HCT116 (cell line): ENCODE measurements at regions not wholly inside any gene's neighbourhood (a gene's known extent, or its start where the extent isn't known, plus 50 kb on each side); places are given as distances from the start of the nearest gene placed in this dataset.

Experiments
- ATAC-seq: fragments of 200-7000 bp; cut with Tn5 transposase; 2 replicates; pipeline ENCODE4 v1.9.1; 2020; ENCODE audit warnings: mild to moderate bottlenecking, moderate library complexity
- BruUV-seq: library from RNA; stranded (reverse); fragments of 400-500 nt; replicated peaks from 2 replicates; lab custom pipeline; 2021; lab: Mats Ljungman, UMichigan
- CTCF ChIA-PET: fragments of 300-600 bp; sonication (Branson Sonifier 250); formaldehyde crosslinking; loops from one replicate; lab custom pipeline; 2021; ENCODE audit warnings: antibody characterized with exemption; lab: Charles Lee
- POLR2A ChIA-PET: fragments of 300-600, 350-600 bp; sonication (Branson Sonifier 250); formaldehyde crosslinking; loops from one replicate; lab custom pipeline; 2021; ENCODE audit warnings: antibody characterized with exemption; lab: Charles Lee
- RAD21 ChIA-PET, 2 experiments: fragments of 300-600 bp; sonication (Branson Sonifier 250); formaldehyde crosslinking; loops; one replicate each; lab custom pipeline; 2023; ENCODE audit warnings: low total read pairs in 2 of 2; ENCODE audit not compliant: uncharacterized antibody in 2 of 2, unreplicated experiment in 2 of 2, low non-redundant PET in 1 of 2; lab: Charles Lee
- DNase-seq: peaks from one replicate; pipeline ENCODE4 v3.0.0-alpha.2; 2010; ENCODE audit warnings: low read depth, low spot score
- H2AFZ ChIP-seq: fragments of 200-600 bp; shearing (Covaris generic), sonication (generic); 2 replicates; pipeline ENCODE4 v1.6.1; 2017; ENCODE audit warnings: low read depth, mixed run types, mixed read lengths, antibody characterized with exemption, low read length; ENCODE audit not compliant: poor library complexity, severe bottlenecking
- H3K27ac ChIP-seq: 2 replicates; pipeline ENCODE4 v1.5.1; 2012; ENCODE audit warnings: low read depth, low read length
- H3K27me3 ChIP-seq: fragments of 200-600 bp; sonication (generic); 2 replicates; pipeline ENCODE4 v1.6.1; 2016; ENCODE audit warnings: mixed run types, low read length, mixed read lengths; ENCODE audit not compliant: insufficient read depth
- H3K36me3 ChIP-seq, 2 experiments: fragments of 200-500 bp in 1 of 2; fragments of 200-600 bp in 1 of 2; sonication (Bioruptor generic) in 1 of 2; sonication (generic) in 1 of 2; 2 replicates each; pipeline versions ENCODE4 v1.5.1 to v1.6.1; 2014 to 2016; ENCODE audit warnings: low read length in 2 of 2, inconsistent platforms in 1 of 2, mixed read lengths in 1 of 2, mixed run types in 1 of 2; ENCODE audit not compliant: insufficient read depth in 2 of 2, control insufficient read depth in 1 of 2
- H3K4me1 ChIP-seq, 2 experiments: fragments of 200-600 bp in 1 of 2; sonication (generic) in 1 of 2; 2 replicates each; pipeline versions ENCODE4 v1.5.1 to v1.6.1; 2012 to 2017; ENCODE audit warnings: low read length in 2 of 2, inconsistent platforms in 1 of 2, mild to moderate bottlenecking in 1 of 2, mixed read lengths in 1 of 2, mixed run types in 1 of 2, moderate library complexity in 1 of 2; ENCODE audit not compliant: insufficient read depth in 2 of 2, control insufficient read depth in 1 of 2
- H3K4me2 ChIP-seq: fragments of 200-600 bp; sonication (generic); 2 replicates; pipeline ENCODE4 v1.6.1; 2017; ENCODE audit warnings: mixed run types, low read length, mixed read lengths
- H3K4me3 ChIP-seq, 2 experiments: fragments of 200-600 bp in 1 of 2; sonication (generic) in 1 of 2; replicated peaks in 1 of 2; 2 replicates each; pipeline ENCODE4 v1.5.1; 2011 to 2016; ENCODE audit warnings: low read length in 2 of 2, control low read depth in 1 of 2, low read depth in 1 of 2, mild to moderate bottlenecking in 1 of 2, mixed read lengths in 1 of 2, mixed run types in 1 of 2
- H3K79me2 ChIP-seq: fragments of 200-600 bp; sonication (generic); 2 replicates; pipeline ENCODE4 v1.6.1; 2017; ENCODE audit warnings: mild to moderate bottlenecking, mixed run types, low read length, moderate library complexity, mixed read lengths; ENCODE audit not compliant: insufficient read depth
- H3K9ac ChIP-seq: fragments of 200-600 bp; sonication (generic); 2 replicates; pipeline ENCODE4 v1.6.1; 2016; ENCODE audit warnings: low read length, mixed read lengths
- H3K9me2 ChIP-seq: fragments of 200-600 bp; sonication (generic), shearing (Covaris generic); 2 replicates; pipeline ENCODE4 v1.6.1; 2017; ENCODE audit warnings: mixed run types, mild to moderate bottlenecking, moderate library complexity; ENCODE audit not compliant: insufficient read depth
- H3K9me3 ChIP-seq, 2 experiments: fragments of 200-500 bp in 1 of 2; fragments of 200-600 bp in 1 of 2; sonication (Bioruptor generic) in 1 of 2; sonication (generic) in 1 of 2; 2 replicates each; pipeline ENCODE4 v1.6.1; 2014 to 2017; ENCODE audit warnings: low read length in 2 of 2, mixed read lengths in 2 of 2, inconsistent platforms in 1 of 2, low read depth in 1 of 2, mild to moderate bottlenecking in 1 of 2, mixed run types in 1 of 2, moderate library complexity in 1 of 2; ENCODE audit not compliant: control insufficient read depth in 1 of 2, insufficient read depth in 1 of 2
- H4K20me1 ChIP-seq: fragments of 200-600 bp; sonication (generic), shearing (Covaris generic); 2 replicates; pipeline ENCODE4 v1.6.1; 2017; ENCODE audit warnings: mixed run types, mild to moderate bottlenecking, moderate library complexity; ENCODE audit not compliant: insufficient read depth
- EGR1 ChIP-seq: IDR thresholded peaks from 2 replicates; pipeline ENCODE4 v1.6.1; 2012; ENCODE audit warnings: low read depth
- EZH2 ChIP-seq: fragments of 200-600 bp; sonication (generic); IDR thresholded peaks from 2 replicates; pipeline ENCODE4 v1.6.1; 2017; ENCODE audit warnings: antibody characterized with exemption, mixed run types
- FOSL1 ChIP-seq: IDR thresholded peaks from 2 replicates; pipeline ENCODE4 v1.6.1; 2012; ENCODE audit warnings: low read depth
- JUND ChIP-seq: IDR thresholded peaks from 2 replicates; pipeline ENCODE4 v1.6.1; 2012
- POLR2A ChIP-seq: IDR thresholded peaks from 2 replicates; pipeline ENCODE4 v1.7.0; 2011; ENCODE audit warnings: borderline replicate concordance; ENCODE audit not compliant: insufficient read depth, insufficient read length; ENCODE audit errors: extremely low read depth
- POLR2AphosphoS5 ChIP-seq: IDR thresholded peaks from 2 replicates; pipeline ENCODE4 v1.6.1; 2011; ENCODE audit warnings: mild to moderate bottlenecking, low read depth, low read length, moderate library complexity
- RAD21 ChIP-seq: IDR thresholded peaks from 2 replicates; pipeline ENCODE4 v1.6.1; 2012; ENCODE audit warnings: low read depth, mild to moderate bottlenecking
- SIN3A ChIP-seq: IDR thresholded peaks from 2 replicates; pipeline ENCODE4 v1.6.1; 2012; ENCODE audit warnings: low read depth
- SP1 ChIP-seq: IDR thresholded peaks from 2 replicates; pipeline ENCODE4 v1.6.1; 2012; ENCODE audit warnings: low read depth
- SRF ChIP-seq: IDR thresholded peaks from 2 replicates; pipeline ENCODE4 v1.6.1; 2012; ENCODE audit warnings: low read depth
- TCF7L2 ChIP-seq: IDR thresholded peaks from 2 replicates; pipeline ENCODE4 v1.7.0; 2011; ENCODE audit warnings: borderline replicate concordance, inconsistent platforms; ENCODE audit not compliant: insufficient read depth, insufficient read length; ENCODE audit errors: extremely low read depth
- YY1 ChIP-seq: IDR thresholded peaks from 2 replicates; pipeline ENCODE4 v1.6.1; 2011; ENCODE audit warnings: low read length, low read depth, moderate library complexity, mild to moderate bottlenecking; ENCODE audit not compliant: insufficient replicate concordance; ENCODE audit errors: extremely low read depth
- ZNF274 ChIP-seq: fragments of 200-500 bp; sonication (Bioruptor generic); IDR thresholded peaks from 2 replicates; pipeline ENCODE4 v1.6.1; 2014; ENCODE audit warnings: mild to moderate bottlenecking, low read depth, low read length, inconsistent platforms
- intact Hi-C: fragments of 100-400 bp; cut with micrococcal nuclease; formaldehyde crosslinking; loops from 2 replicates; pipeline ENCODE4 v1.10.0; 2022
- TF ChIP-seq, protein P1 (sequence below): IDR thresholded peaks from 2 replicates; pipeline ENCODE4 v1.6.1; 2011; ENCODE audit warnings: mild to moderate bottlenecking, low read length, moderate library complexity; ENCODE audit not compliant: insufficient replicate concordance; ENCODE audit errors: extremely low read depth
- TF ChIP-seq, protein P2 (sequence below), 3 experiments: fragments of 200-600 bp in 1 of 3; sonication (generic) in 1 of 3; IDR thresholded peaks in 2 of 3; conservative IDR thresholded peaks in 1 of 3; 2 replicates each; pipeline ENCODE4 v1.5.1; 2012 to 2017; ENCODE audit warnings: low read depth in 2 of 3, low read length in 2 of 3, antibody characterized with exemption in 1 of 3, borderline replicate concordance in 1 of 3, control low read depth in 1 of 3, mild to moderate bottlenecking in 1 of 3, mixed read lengths in 1 of 3, mixed run types in 1 of 3, moderate library complexity in 1 of 3; ENCODE audit not compliant: insufficient read depth in 1 of 3
- TF ChIP-seq, protein P3 (sequence below): IDR thresholded peaks from 2 replicates; pipeline ENCODE4 v1.6.1; 2012

DNA sequence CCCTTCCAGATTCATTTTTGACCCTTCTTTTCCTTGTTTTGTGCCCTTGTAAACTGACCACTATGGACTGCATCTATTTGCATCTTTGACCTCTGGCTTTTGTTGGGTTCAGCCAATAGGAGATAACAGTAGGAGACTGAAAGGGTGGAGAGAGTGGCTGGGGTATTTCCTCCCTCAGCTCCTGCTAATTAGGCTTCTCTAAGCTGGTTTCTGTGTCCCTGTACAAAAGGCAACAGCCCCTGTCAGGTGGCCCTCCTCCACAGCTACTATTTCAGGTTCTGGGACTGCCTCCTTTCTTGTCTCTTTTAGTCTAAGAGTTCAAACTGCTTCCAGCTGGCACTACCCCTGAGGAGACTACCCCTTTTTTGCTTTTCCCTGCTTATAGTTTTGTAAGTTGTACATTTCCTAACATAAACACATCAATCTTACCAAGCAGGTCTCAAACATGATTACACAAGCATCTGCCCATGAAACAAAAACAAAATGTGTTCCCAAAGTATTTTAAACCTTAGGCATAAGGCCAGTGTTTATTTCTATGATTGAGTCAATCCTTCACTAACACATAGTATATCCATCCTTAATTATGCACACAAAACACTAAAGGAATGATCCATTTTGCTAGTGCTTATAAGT is 262.0 kb upstream of the TRPM3 start:
- H2AFZ ChIP-seq, result no peak overlapping the region
- intact Hi-C loops, result no loop called here
- RAD21 ChIA-PET, result no interaction called here

More for the DNA sequence above, 262.0 kb upstream of the TRPM3 start:
- Histone ChIP-seq H3K9ac (no peak overlapping the region), H3K9me2 (no peaks in the 10 kb centered on the region; the same call in 1 of the 2 replicates), H3K79me2 (no peaks in the 10 kb centered on the region), H3K4me2 (no peak overlapping the region), H3K27me3 (peaks cover 10% of the 10 kb centered on the region), H3K9me3 (no peaks in the 10 kb centered on the region), H3K36me3 (no peaks in the 10 kb centered on the region; a peak in 1 of 4 replicates), H3K4me3 (no peak overlapping the region), H3K27ac (no peak overlapping the region), H4K20me1 (no peaks in the 10 kb centered on the region), H3K4me1 (no peaks in the 10 kb centered on the region)
- no peak for DNase-seq
- ChIA-PET POLR2A (no interaction called here), CTCF (no interaction called here)
- ATAC-seq, result no peak
- no peak for TF ChIP-seq JUND
- no peak for TF ChIP-seq POLR2AphosphoS5
- no peak for TF ChIP-seq SIN3A
- no peak for TF ChIP-seq POLR2A
- TF ChIP-seq SRF, result no peak
- no peak for TF ChIP-seq FOSL1
- no peak for TF ChIP-seq RAD21
- no peak for TF ChIP-seq SP1
- TF ChIP-seq EGR1, result no peak
- TF ChIP-seq, protein P1, sequence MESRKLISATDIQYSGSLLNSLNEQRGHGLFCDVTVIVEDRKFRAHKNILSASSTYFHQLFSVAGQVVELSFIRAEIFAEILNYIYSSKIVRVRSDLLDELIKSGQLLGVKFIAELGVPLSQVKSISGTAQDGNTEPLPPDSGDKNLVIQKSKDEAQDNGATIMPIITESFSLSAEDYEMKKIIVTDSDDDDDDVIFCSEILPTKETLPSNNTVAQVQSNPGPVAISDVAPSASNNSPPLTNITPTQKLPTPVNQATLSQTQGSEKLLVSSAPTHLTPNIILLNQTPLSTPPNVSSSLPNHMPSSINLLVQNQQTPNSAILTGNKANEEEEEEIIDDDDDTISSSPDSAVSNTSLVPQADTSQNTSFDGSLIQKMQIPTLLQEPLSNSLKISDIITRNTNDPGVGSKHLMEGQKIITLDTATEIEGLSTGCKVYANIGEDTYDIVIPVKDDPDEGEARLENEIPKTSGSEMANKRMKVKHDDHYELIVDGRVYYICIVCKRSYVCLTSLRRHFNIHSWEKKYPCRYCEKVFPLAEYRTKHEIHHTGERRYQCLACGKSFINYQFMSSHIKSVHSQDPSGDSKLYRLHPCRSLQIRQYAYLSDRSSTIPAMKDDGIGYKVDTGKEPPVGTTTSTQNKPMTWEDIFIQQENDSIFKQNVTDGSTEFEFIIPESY, result no peak
- TF ChIP-seq ZNF274, result no peak
- no peak for TF ChIP-seq YY1
- TF ChIP-seq, protein P2, sequence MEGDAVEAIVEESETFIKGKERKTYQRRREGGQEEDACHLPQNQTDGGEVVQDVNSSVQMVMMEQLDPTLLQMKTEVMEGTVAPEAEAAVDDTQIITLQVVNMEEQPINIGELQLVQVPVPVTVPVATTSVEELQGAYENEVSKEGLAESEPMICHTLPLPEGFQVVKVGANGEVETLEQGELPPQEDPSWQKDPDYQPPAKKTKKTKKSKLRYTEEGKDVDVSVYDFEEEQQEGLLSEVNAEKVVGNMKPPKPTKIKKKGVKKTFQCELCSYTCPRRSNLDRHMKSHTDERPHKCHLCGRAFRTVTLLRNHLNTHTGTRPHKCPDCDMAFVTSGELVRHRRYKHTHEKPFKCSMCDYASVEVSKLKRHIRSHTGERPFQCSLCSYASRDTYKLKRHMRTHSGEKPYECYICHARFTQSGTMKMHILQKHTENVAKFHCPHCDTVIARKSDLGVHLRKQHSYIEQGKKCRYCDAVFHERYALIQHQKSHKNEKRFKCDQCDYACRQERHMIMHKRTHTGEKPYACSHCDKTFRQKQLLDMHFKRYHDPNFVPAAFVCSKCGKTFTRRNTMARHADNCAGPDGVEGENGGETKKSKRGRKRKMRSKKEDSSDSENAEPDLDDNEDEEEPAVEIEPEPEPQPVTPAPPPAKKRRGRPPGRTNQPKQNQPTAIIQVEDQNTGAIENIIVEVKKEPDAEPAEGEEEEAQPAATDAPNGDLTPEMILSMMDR (IDR thresholded peaks at IDR 0.05 in 2 of 3, conservative IDR thresholded peaks at IDR 0.05 in 1 of 3; ENCODE audit: borderline replicate concordance in 1 of 3, insufficient read depth in 1 of 3, low read depth in 2 of 3, low read length in 2 of 3), result no peak
- no peak for TF ChIP-seq EZH2
- TF ChIP-seq, protein P3, sequence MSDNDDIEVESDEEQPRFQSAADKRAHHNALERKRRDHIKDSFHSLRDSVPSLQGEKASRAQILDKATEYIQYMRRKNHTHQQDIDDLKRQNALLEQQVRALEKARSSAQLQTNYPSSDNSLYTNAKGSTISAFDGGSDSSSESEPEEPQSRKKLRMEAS, result no peak
- TF ChIP-seq TCF7L2, result no peak
- BruUV-seq, result no TSS peak
